ENCODE measurements at regions not wholly inside any gene's neighbourhood (a gene's known extent, or its start where the extent isn't known, plus 50 kb on each side); places are given as distances from the start of the nearest gene placed in this dataset.
A peak's percentile ranks its signal among the peaks of the same experiment; 100 is the strongest.

- DNase-seq = no peak
Observed at GRCh38 chr2:223701761-223702160, 99.6 kb upstream of the SCG2 start.

- DNase-seq = no peak
Observed at GRCh38 chr2:223700221-223700620, 98.1 kb upstream of the SCG2 start.

GRCh38 chr2:223697892-223698645 is 95.9 kb upstream of the SCG2 start:
- no peak for DNase-seq

GRCh38 chr2:223697316-223697891 is 95.2 kb upstream of the SCG2 start:
- DNase-seq = peak; percentile 28

GRCh38 chr2:223696719-223697118 is 94.6 kb upstream of the SCG2 start:
- peak; percentile 82 for DNase-seq

- no peak for DNase-seq
Observed at GRCh38 chr2:223692191-223692947, 90.2 kb upstream of the SCG2 start.

- DNase-seq = peak; percentile 41
Observed at GRCh38 chr2:223688094-223688835, 86.1 kb upstream of the SCG2 start.

- DNase-seq = no peak
Observed at GRCh38 chr2:223681125-223681524, 79.0 kb upstream of the SCG2 start.

GRCh38 chr2:223674998-223675609 is 72.9 kb upstream of the SCG2 start:
- DNase-seq = no peak

- no peak for DNase-seq
Observed at GRCh38 chr2:223669453-223670225, 67.5 kb upstream of the SCG2 start.

GRCh38 chr2:223668302-223668998 is 66.3 kb upstream of the SCG2 start:
- no peak for DNase-seq

- DNase-seq = no peak
Observed at GRCh38 chr2:223654384-223654915, 52.3 kb upstream of the SCG2 start.

- no peak for DNase-seq
Observed at GRCh38 chr2:223652902-223653301, 50.7 kb upstream of the SCG2 start.

GRCh38 chr2:223652122-223652521 is 50.0 kb upstream of the SCG2 start:
- no peak for DNase-seq

All from NCI-H510A treated with DMSO at 0.1 percent for 48 hours (cell line).